Panc1 (cell line): ENCODE measurements at regions not wholly inside any gene's neighbourhood (a gene's known extent, or its start where the extent isn't known, plus 50 kb on each side); places are given as distances from the start of the nearest gene placed in this dataset.

Source experiments
- ATAC-seq: fragments of 200-7000 bp; cut with Tn5 transposase; 2 replicates; pipeline ENCODE4 v1.9.1; 2020; ENCODE audit warnings: mild to moderate bottlenecking, moderate library complexity
- BruUV-seq: library from RNA; stranded (reverse); fragments of 400-500 nt; replicated peaks from 2 replicates; lab custom pipeline; 2021; lab: Mats Ljungman, UMichigan
- CTCF ChIA-PET: fragments of 300-600 bp; sonication (Branson Sonifier 250); formaldehyde crosslinking; loops from one replicate; lab custom pipeline; 2022; ENCODE audit warnings: antibody characterized with exemption; lab: Charles Lee
- POLR2A ChIA-PET: fragments of 300-600 bp; sonication (Branson Sonifier 250); formaldehyde crosslinking; loops from one replicate; lab custom pipeline; 2022; ENCODE audit warnings: antibody characterized with exemption; lab: Charles Lee
- DNase-seq: peaks from one replicate; pipeline ENCODE4 v3.0.0-alpha.2; 2010; ENCODE audit warnings: low read depth, low spot score
- H3K27ac ChIP-seq: 2 replicates; pipeline ENCODE4 v1.5.1; 2011; ENCODE audit warnings: mild to moderate bottlenecking, low read length, inconsistent platforms
- H3K27me3 ChIP-seq: fragments of 200-500 bp; sonication (Bioruptor generic); 2 replicates; pipeline ENCODE4 v1.6.0; 2014; ENCODE audit warnings: low read length, inconsistent platforms; ENCODE audit not compliant: control insufficient read depth, insufficient read depth
- H3K36me3 ChIP-seq: fragments of 200-500 bp; sonication (Bioruptor generic); 2 replicates; pipeline ENCODE4 v1.5.1; 2014; ENCODE audit warnings: inconsistent platforms, mild to moderate bottlenecking, low read length, moderate library complexity; ENCODE audit not compliant: control insufficient read depth, insufficient read depth
- H3K4me1 ChIP-seq: 2 replicates; pipeline ENCODE4 v1.5.1; 2011; ENCODE audit warnings: inconsistent platforms, mild to moderate bottlenecking, low read length, moderate library complexity; ENCODE audit not compliant: control insufficient read depth, insufficient read depth
- H3K4me3 ChIP-seq, 2 experiments: 2 replicates each; pipeline ENCODE4 v1.5.1; 2011 to 2012; ENCODE audit warnings: low read depth in 2 of 2, low read length in 2 of 2, mild to moderate bottlenecking in 2 of 2, inconsistent platforms in 1 of 2, moderate library complexity in 1 of 2
- H3K9me3 ChIP-seq: fragments of 200-500 bp; sonication (Bioruptor generic); 2 replicates; pipeline ENCODE4 v1.5.1; 2014; ENCODE audit warnings: low read depth, mild to moderate bottlenecking, inconsistent platforms, low read length, moderate library complexity; ENCODE audit not compliant: control insufficient read depth, insufficient read depth
- POLR2AphosphoS5 ChIP-seq: IDR thresholded peaks from 2 replicates; pipeline ENCODE4 v1.6.1; 2012; ENCODE audit warnings: mild to moderate bottlenecking, low read depth, low read length, moderate library complexity
- SIN3A ChIP-seq: IDR thresholded peaks from 2 replicates; pipeline ENCODE4 v1.6.1; 2012; ENCODE audit warnings: low read depth, mild to moderate bottlenecking, low read length, moderate library complexity, borderline replicate concordance; ENCODE audit not compliant: insufficient read depth
- TCF7L2 ChIP-seq: IDR thresholded peaks from 2 replicates; pipeline ENCODE4 v1.6.1; 2011; ENCODE audit warnings: mild to moderate bottlenecking, low read depth, low read length, inconsistent platforms
- in situ Hi-C: cut with HindIII; loops from 2 replicates; pipeline ENCODE4 v1.10.0; 2016; ENCODE audit warnings: low sequenced_read_pairs, low pct_unique_long_range_greater_than_20kb
- intact Hi-C: fragments of 100-400 bp; cut with micrococcal nuclease; formaldehyde crosslinking; loops from one replicate; pipeline ENCODE4 v1.10.0; 2022; ENCODE audit not compliant: unreplicated experiment
- TF ChIP-seq, protein P1 (sequence below), 2 experiments: IDR thresholded peaks; 2 replicates each; pipeline ENCODE4 v1.6.1; 2011 to 2012; ENCODE audit warnings: low read depth in 2 of 2, control low read depth in 1 of 2, low read length in 1 of 2, mild to moderate bottlenecking in 1 of 2, moderate library complexity in 1 of 2; ENCODE audit not compliant: insufficient read depth in 1 of 2
- TF ChIP-seq, protein P2 (sequence below): fragments of 450-650 bp; IDR thresholded peaks from 2 replicates; pipeline ENCODE4 v1.5.1; 2017; ENCODE audit warnings: mild to moderate bottlenecking

DNA sequence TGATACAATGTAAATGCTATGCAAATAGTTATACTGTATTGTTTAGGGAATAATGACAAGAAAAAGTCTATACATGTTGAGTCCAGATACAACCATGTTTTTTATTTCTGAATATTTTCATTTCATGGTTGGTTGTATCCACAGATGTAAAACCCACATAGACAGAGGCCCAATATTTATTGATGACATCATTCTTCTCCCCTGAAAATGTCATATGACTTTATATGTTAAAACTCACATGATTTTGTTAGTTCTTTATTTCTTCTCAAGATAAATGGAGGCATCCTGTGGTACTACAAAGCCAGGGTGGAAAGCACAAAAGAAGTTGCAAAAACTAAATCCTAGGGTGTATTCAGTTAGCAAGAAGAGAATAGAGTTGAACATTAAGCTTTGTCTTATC is 149.3 kb upstream of the GLRA2 start:
- POLR2A ChIA-PET = no interaction called here
- intact Hi-C loops (no loop called here), in situ Hi-C loops (no loop called here)
- Histone ChIP-seq H3K4me3 (no peak overlapping the region), H3K4me1 (no peaks in the 10 kb centered on the region), H3K36me3 (no peaks in the 10 kb centered on the region), H3K27me3 (no peaks in the 10 kb centered on the region), H3K9me3 (no peaks in the 10 kb centered on the region), H3K27ac (no peak overlapping the region)
- TF ChIP-seq POLR2AphosphoS5 (no peak), TCF7L2 (no peak), SIN3A (no peak)
- TF ChIP-seq, protein P1, sequence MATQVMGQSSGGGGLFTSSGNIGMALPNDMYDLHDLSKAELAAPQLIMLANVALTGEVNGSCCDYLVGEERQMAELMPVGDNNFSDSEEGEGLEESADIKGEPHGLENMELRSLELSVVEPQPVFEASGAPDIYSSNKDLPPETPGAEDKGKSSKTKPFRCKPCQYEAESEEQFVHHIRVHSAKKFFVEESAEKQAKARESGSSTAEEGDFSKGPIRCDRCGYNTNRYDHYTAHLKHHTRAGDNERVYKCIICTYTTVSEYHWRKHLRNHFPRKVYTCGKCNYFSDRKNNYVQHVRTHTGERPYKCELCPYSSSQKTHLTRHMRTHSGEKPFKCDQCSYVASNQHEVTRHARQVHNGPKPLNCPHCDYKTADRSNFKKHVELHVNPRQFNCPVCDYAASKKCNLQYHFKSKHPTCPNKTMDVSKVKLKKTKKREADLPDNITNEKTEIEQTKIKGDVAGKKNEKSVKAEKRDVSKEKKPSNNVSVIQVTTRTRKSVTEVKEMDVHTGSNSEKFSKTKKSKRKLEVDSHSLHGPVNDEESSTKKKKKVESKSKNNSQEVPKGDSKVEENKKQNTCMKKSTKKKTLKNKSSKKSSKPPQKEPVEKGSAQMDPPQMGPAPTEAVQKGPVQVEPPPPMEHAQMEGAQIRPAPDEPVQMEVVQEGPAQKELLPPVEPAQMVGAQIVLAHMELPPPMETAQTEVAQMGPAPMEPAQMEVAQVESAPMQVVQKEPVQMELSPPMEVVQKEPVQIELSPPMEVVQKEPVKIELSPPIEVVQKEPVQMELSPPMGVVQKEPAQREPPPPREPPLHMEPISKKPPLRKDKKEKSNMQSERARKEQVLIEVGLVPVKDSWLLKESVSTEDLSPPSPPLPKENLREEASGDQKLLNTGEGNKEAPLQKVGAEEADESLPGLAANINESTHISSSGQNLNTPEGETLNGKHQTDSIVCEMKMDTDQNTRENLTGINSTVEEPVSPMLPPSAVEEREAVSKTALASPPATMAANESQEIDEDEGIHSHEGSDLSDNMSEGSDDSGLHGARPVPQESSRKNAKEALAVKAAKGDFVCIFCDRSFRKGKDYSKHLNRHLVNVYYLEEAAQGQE (IDR thresholded peaks at IDR 0.05; ENCODE audit: insufficient read depth in 1 of 2, low read depth in 2 of 2, low read length in 1 of 2) = no peak
- TF ChIP-seq, protein P2, sequence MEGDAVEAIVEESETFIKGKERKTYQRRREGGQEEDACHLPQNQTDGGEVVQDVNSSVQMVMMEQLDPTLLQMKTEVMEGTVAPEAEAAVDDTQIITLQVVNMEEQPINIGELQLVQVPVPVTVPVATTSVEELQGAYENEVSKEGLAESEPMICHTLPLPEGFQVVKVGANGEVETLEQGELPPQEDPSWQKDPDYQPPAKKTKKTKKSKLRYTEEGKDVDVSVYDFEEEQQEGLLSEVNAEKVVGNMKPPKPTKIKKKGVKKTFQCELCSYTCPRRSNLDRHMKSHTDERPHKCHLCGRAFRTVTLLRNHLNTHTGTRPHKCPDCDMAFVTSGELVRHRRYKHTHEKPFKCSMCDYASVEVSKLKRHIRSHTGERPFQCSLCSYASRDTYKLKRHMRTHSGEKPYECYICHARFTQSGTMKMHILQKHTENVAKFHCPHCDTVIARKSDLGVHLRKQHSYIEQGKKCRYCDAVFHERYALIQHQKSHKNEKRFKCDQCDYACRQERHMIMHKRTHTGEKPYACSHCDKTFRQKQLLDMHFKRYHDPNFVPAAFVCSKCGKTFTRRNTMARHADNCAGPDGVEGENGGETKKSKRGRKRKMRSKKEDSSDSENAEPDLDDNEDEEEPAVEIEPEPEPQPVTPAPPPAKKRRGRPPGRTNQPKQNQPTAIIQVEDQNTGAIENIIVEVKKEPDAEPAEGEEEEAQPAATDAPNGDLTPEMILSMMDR = no peak
- BruUV-seq = no TSS peak
- CTCF ChIA-PET = no interaction called here
- no peak for DNase-seq
- ATAC-seq = no peak

DNA sequence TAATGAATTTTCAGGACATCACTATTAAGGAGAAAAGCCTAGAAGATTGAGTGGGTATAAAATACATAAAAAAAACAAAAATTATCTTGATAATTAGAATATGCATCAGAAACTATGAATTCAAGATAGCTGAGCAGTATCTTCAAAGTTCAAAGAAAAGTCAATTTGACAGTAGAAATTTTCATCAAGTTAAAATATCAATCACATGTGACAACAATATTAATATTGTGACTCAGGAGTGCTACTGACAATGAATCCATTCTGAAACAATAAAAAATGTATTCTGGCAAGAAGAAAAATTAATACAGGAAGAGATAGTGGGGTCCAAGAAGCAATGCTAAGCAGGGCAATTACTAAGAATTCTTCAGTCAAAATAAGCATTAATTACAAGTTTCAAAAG is 151.9 kb upstream of the GLRA2 start:
- Histone ChIP-seq H3K27ac (no peak overlapping the region), H3K4me3 (no peak overlapping the region), H3K27me3 (no peaks in the 10 kb centered on the region), H3K4me1 (no peaks in the 10 kb centered on the region), H3K36me3 (no peaks in the 10 kb centered on the region), H3K9me3 (no peaks in the 10 kb centered on the region)
- no peak for TF ChIP-seq TCF7L2
- TF ChIP-seq, protein P1 (IDR thresholded peaks at IDR 0.05; ENCODE audit: insufficient read depth in 1 of 2, low read depth in 2 of 2, low read length in 1 of 2) = no peak
- TF ChIP-seq, protein P2 = no peak
- TF ChIP-seq POLR2AphosphoS5 = no peak
- no peak for TF ChIP-seq SIN3A
- intact Hi-C loops (no loop called here), in situ Hi-C loops (no loop called here)
- BruUV-seq = no TSS peak
- CTCF ChIA-PET = no interaction called here
- POLR2A ChIA-PET = no interaction called here
- ATAC-seq (no peak), DNase-seq (no peak)
